Activated naive CD4-positive, alpha-beta T cell treated with anti-CD3 and anti-CD28 coated beads, Interleukin-2, amount 50 U/mL, for 72 hours (primary cell): ENCODE measurements at regions not wholly inside any gene's neighbourhood (a gene's known extent, or its start where the extent isn't known, plus 50 kb on each side); places are given as distances from the start of the nearest gene placed in this dataset.

Experiments
- ATAC-seq, 2 donors: fragments of 150-1000 bp; cut with Tn5 transposase; 2 replicates each; pipeline ENCODE4 v1.10.0; 2021; ENCODE audit warnings: mild to moderate bottlenecking in 2 of 2, moderate library complexity in 2 of 2
- DNase-seq, 2 donors: peaks; one replicate each; pipeline ENCODE4 v3.0.0; 2021 to 2022; ENCODE audit warnings: low spot score in 2 of 2
- H3K27ac Mint-ChIP-seq, 2 donors: one replicate each; pipeline ENCODE4 v1.8.0; 2022; ENCODE audit warnings: mild to moderate bottlenecking in 2 of 2, mixed read lengths in 2 of 2
- H3K36me3 Mint-ChIP-seq, 2 donors: one replicate each; pipeline ENCODE4 v1.8.0; 2022; ENCODE audit warnings: mixed read lengths in 2 of 2
- H3K9me3 Mint-ChIP-seq, 2 donors: one replicate each; pipeline ENCODE4 v1.8.0; 2022; ENCODE audit warnings: mixed read lengths in 2 of 2

DNA sequence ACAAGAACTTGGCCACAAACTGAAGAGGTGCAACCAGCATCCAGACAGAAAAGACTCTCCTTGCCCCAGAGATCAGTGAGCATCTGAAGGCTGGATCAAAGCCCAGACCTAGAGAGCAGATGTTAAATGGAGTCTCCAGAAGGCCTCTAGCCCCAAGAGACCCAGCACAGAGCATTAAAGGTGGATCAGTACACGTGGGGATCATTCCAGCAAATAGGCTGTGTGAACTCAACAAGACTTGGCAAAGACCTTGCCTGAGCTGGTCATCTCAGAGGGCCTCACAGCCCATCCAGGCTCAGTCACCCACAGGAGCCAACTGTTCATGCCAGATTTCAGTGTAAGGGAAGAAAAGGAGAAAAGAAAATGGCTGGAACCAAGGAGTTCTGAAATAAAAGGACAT is 214.0 kb downstream of the ENC1 start:
- no peaks in the 10 kb centered on the region for H3K36me3 Mint-ChIP-seq
- no peak overlapping the region for H3K27ac Mint-ChIP-seq
- no peaks in the 10 kb centered on the region for H3K9me3 Mint-ChIP-seq
- ATAC-seq (no peak), DNase-seq (no peak)

DNA sequence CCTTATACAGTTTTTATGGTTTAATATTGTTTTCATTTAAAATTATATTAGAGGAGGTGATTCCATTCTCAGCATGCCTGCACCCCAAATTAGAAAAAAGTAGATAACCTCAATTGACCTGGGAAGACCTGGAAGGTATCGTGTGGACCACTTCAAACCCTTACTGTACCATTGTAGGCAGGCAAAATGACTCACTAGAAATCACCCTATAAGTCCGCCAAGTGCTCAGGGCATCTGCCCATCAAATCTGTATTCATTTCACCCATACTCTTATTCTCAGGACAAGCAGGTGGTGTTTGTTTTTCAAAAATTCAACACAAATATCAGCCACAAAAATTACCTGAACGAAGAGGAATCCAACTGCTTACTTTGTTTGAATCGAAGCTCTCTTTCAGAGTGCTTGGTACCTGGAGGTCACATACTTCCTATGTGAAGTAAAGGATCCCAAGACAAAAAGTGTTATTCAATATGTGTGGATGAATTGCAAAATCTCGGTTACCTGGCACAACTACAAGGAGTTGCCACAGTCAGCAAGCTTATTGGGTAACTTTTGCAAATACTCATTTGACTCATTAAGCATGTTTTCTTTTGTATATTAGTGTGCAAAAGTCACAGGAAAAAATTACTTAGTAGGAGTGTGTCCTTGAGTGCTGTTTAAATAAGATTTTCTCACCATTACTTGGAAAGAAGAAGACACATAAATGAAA is 216.2 kb downstream of the ENC1 start:
- ATAC-seq: no peak
- Mint-ChIP-seq H3K36me3 (no peaks in the 10 kb centered on the region), H3K27ac (no peak overlapping the region), H3K9me3 (no peaks in the 10 kb centered on the region)
- DNase-seq: no peak

DNA sequence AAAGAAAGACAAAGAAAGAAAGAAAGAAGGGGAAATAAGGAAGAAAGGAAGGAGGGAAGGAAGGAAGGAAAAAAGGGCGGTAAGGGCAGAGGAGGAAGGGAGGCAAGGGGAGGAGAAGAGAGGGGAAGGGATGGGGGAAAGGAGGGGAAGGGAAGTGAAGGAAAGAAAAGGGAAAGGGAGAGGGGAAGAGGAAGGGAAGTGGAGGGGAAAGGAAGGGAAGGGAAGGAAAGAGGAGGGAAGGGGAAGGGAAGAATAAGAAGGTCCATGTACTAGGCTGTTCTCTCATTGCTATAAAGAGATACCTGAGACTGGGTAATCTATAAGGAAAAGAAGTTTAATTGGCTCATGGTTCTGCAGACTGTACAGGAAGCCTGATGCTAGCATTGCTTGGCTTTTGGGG is 217.1 kb downstream of the ENC1 start:
- no peak overlapping the region for H3K27ac Mint-ChIP-seq
- no peak for ATAC-seq

DNA sequence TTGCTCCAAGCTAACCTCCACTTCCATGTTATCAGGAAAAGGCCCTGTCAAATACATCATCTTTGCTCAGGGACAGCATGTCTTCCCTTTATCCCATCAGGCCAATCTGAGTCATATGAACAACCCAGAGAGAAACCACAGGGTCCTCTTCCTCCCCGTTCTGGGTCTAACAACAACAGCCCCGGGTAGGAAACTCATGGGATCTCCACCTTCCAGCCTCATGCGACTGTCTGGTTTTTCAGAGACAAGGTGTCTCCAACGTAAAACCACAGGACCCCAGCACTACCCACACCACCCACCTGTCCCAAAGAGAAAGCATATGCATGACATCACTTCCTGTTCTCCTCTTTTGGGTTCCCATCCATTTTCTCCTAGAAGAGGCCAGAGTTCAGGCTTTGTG is 217.9 kb downstream of the ENC1 start:
- Mint-ChIP-seq H3K36me3 (no peaks in the 10 kb centered on the region), H3K9me3 (no peaks in the 10 kb centered on the region), H3K27ac (no peak overlapping the region)
- DNase-seq (no peak), ATAC-seq (no peak)

More for the DNA sequence above, 217.1 kb downstream of the ENC1 start:
- no peak for DNase-seq
- Mint-ChIP-seq H3K36me3 (no peaks in the 10 kb centered on the region), H3K9me3 (no peaks in the 10 kb centered on the region)

DNA sequence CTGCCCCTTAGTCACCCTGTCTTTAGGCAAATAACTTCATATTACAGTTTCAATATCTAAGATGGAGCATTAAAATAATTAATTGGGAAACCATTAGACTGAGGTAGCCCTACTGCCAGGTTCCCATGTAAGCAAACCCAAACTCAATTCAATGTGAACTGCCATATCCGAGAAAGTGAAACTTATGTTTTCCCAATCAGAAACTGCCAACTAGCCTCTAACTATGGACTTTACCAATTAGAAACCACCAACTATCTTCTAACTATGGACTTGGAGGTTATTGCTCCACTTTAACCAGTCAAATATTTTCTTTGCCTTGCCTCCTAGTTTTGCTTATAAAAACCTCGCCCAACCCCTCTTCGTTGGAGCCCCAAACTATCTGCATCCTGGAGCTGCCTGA is 218.5 kb downstream of the ENC1 start:
- ATAC-seq (no peak), DNase-seq (no peak)
- no peaks in the 10 kb centered on the region for H3K36me3 Mint-ChIP-seq
- H3K9me3 Mint-ChIP-seq: no peaks in the 10 kb centered on the region
- no peak overlapping the region for H3K27ac Mint-ChIP-seq

- DNase-seq (no peak), ATAC-seq (no peak)
- no peaks in the 10 kb centered on the region for H3K9me3 Mint-ChIP-seq
- no peak overlapping the region for H3K27ac Mint-ChIP-seq
- no peaks in the 10 kb centered on the region for H3K36me3 Mint-ChIP-seq
These were observed 219.2 kb downstream of the ENC1 start for GRCh38 chr5:74421377-74421776.

DNA sequence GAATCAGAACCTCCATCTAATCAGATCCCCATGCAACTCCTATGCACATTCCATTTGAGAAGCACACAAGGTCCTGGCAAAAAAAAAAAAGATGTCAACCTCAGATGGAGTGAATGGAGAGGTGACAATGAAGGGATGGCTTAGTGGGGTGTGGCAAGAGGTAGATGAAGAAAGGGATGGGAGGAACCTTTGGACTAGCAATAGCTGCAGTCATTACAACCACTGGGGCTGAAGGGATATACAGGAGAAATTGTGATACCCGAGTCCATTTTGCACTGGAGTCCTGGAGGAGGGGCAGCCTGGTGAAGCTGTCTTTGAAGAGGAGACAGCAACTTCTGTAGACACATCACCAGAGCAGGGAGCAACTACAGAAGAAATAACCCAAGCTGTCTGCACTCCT is 219.6 kb downstream of the ENC1 start:
- ATAC-seq (no peak), DNase-seq (no peak)
- Mint-ChIP-seq H3K27ac (no peak overlapping the region), H3K9me3 (no peaks in the 10 kb centered on the region), H3K36me3 (no peaks in the 10 kb centered on the region)

GRCh38 chr5:74420220-74420619 is 220.3 kb downstream of the ENC1 start:
- H3K9me3 Mint-ChIP-seq: no peaks in the 10 kb centered on the region
- ATAC-seq (no peak), DNase-seq (no peak)
- H3K27ac Mint-ChIP-seq: no peak overlapping the region
- no peaks in the 10 kb centered on the region for H3K36me3 Mint-ChIP-seq

DNA sequence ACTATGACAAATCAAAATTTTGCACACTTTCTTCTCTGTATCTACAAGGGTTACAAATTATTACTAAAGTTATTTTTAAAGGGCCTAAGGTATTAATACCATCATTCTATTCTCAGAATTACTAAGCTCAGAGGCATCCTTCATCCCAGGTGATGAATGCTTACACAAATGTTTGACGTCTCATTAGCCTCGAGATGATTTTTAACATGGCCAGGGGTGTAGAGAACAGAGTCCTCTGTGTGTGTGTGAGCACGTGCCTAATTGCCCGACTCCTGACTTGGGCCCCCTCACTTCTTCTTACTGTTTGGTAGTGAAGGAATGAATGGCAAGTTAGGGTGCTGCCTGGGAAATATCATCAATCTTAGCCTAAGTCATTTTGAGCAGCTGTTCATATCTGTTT is 221.1 kb downstream of the ENC1 start:
- ATAC-seq: no peak
- no peaks in the 10 kb centered on the region for H3K36me3 Mint-ChIP-seq
- no peak overlapping the region for H3K27ac Mint-ChIP-seq
- DNase-seq: no peak
- H3K9me3 Mint-ChIP-seq: no peaks in the 10 kb centered on the region

- no peak overlapping the region for H3K27ac Mint-ChIP-seq
- no peak for DNase-seq
- ATAC-seq: no peak
- no peaks in the 10 kb centered on the region for H3K9me3 Mint-ChIP-seq
- H3K36me3 Mint-ChIP-seq: no peaks in the 10 kb centered on the region
These were observed 221.8 kb downstream of the ENC1 start for GRCh38 chr5:74418709-74419108.

GRCh38 chr5:74418261-74418660 is 222.3 kb downstream of the ENC1 start:
- no peaks in the 10 kb centered on the region for H3K9me3 Mint-ChIP-seq
- H3K36me3 Mint-ChIP-seq: no peaks in the 10 kb centered on the region

GRCh38 chr5:74415695-74416102 is 224.8 kb downstream of the ENC1 start:
- H3K9me3 Mint-ChIP-seq: no peaks in the 10 kb centered on the region

More at GRCh38 chr5:74418261-74418660, 222.3 kb downstream of the ENC1 start:
- no peak overlapping the region for H3K27ac Mint-ChIP-seq
- no peak for ATAC-seq
- DNase-seq: no peak

GRCh38 chr5:74414228-74414627 is 226.3 kb downstream of the ENC1 start:
- Mint-ChIP-seq H3K9me3 (no peaks in the 10 kb centered on the region), H3K36me3 (no peaks in the 10 kb centered on the region), H3K27ac (no peak overlapping the region)
- DNase-seq (no peak), ATAC-seq (no peak)

More at GRCh38 chr5:74415695-74416102, 224.8 kb downstream of the ENC1 start:
- DNase-seq: no peak
- H3K36me3 Mint-ChIP-seq: no peaks in the 10 kb centered on the region
- ATAC-seq: no peak
- no peak overlapping the region for H3K27ac Mint-ChIP-seq

GRCh38 chr5:74413403-74414048 is 227.0 kb downstream of the ENC1 start:
- H3K27ac Mint-ChIP-seq: no peak overlapping the region
- H3K36me3 Mint-ChIP-seq: no peaks in the 10 kb centered on the region
- ATAC-seq: no peak
- H3K9me3 Mint-ChIP-seq: no peaks in the 10 kb centered on the region
- no peak for DNase-seq

GRCh38 chr5:74412066-74412465 is 228.5 kb downstream of the ENC1 start:
- Mint-ChIP-seq H3K36me3 (no peaks in the 10 kb centered on the region), H3K27ac (no peak overlapping the region), H3K9me3 (no peaks in the 10 kb centered on the region)
- no peak for ATAC-seq
- DNase-seq: no peak

DNA sequence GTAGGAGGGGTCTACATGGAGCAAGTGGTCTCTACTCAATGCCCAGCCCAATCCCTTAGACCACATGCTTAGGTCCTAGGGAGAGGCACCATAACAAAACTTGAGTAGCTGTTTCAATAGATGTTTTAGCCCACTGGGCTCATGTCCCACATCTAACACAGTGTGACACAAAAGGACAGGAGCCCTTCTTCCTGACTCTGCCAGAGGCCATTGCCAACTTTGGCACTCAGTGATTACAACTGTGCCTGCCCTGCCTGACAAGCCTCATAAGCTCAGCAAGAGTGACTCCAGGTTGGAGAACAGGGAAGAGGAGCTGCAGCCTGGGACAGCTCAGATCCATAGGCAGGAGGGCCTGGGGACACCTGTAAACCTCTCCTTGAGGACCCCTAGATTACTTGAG is 230.8 kb downstream of the ENC1 start:
- ATAC-seq: no peak
- no peak for DNase-seq
- Mint-ChIP-seq H3K9me3 (no peaks in the 10 kb centered on the region), H3K27ac (no peak overlapping the region), H3K36me3 (no peaks in the 10 kb centered on the region)

DNA sequence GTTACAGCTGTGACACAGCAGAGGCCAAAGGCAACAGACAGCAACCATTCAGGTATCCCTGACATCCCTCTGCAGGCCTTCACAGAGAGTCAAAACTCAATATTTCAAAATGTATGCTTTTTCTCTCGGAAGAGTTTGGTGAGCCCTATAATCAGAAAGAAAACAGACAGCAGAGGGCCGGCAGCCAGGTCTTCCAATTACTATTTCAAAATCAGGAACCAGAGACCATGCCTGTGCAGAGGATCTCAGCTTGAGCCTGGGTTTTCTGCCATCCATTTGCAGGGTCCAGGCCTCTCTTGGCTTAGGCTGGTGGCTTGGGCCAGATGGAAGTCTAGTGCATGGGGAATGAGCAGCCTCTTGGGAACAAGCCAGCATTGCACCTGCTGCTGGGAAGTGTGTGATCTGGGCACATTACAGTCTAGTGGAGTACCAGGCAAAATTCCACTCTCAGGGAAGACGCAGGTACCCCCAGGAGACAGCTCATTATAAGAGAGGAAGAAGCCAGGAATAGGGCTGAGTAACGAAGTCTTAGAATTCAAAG is 231.3 kb downstream of the ENC1 start:
- ATAC-seq (no peak), DNase-seq (no peak)
- H3K36me3 Mint-ChIP-seq: no peaks in the 10 kb centered on the region
- no peak overlapping the region for H3K27ac Mint-ChIP-seq
- H3K9me3 Mint-ChIP-seq: no peaks in the 10 kb centered on the region
